HG02973 (cell line): ENCODE measurements at regions not wholly inside any gene's neighbourhood (a gene's known extent, or its start where the extent isn't known, plus 50 kb on each side); places are given as distances from the start of the nearest gene placed in this dataset.
"Not testable (repeated sequence)": the region's sequence is repeated elsewhere in the genome, so short reads cannot be mapped to it uniquely, and the experiment has no call there.

Source experiments
- ATAC-seq: cut with Tn5 transposase; IDR thresholded peaks from one replicate; pipeline ENCODE4 v1.9.1; 2021; ENCODE audit warnings: moderate library complexity; ENCODE audit not compliant: unreplicated experiment

DNA sequence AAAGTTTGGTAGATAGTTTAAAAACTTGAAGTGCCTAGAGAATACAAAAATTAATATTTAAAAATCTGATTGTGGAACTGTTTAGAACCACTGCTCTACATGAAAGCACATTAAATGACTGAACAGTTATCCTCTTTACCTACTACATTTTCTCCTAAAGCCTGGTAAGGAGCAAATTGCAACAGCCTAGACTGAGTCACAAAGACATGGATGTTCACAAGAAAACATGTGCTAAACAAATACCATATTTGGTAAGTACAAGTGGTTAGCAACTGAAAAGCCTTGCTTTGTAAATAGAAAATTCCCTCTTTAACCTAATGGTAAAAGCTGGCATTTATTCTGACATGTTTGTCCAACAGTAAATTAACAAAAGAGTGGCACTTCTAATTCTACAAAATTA, 203.1 kb downstream of the FBXO8 start:
- no peak for ATAC-seq

GRCh38 chr4:174071595-174071994, 211.9 kb downstream of the FBXO8 start:
- ATAC-seq: no peak

GRCh38 chr4:174069848-174070330, 213.6 kb downstream of the FBXO8 start:
- no peak for ATAC-seq

GRCh38 chr4:174066611-174067205, 216.8 kb downstream of the FBXO8 start:
- no peak for ATAC-seq

- no peak for ATAC-seq
Observed at GRCh38 chr4:174062831-174063230, 220.6 kb downstream of the FBXO8 start.

GRCh38 chr4:174061026-174061425, 222.4 kb downstream of the FBXO8 start:
- no peak for ATAC-seq

DNA sequence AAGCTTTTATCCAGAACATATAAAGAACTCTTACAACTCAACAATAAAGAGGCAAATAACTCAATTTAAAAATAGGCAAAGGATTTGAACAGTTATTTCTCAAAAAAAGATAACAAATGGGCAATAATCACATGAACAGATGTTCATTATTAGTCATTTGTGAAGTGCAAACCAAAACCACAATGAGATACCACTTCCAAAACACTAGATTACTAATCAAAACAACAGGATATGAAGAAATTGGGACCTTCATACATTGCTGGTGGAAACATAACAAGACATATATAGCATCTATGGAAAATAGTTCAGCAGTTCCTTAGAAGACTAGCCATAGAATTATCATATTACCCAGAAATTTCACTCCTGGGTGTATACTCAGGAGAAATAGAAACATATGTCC, 224.6 kb downstream of the FBXO8 start:
- peak; percentile 61 for ATAC-seq

DNA sequence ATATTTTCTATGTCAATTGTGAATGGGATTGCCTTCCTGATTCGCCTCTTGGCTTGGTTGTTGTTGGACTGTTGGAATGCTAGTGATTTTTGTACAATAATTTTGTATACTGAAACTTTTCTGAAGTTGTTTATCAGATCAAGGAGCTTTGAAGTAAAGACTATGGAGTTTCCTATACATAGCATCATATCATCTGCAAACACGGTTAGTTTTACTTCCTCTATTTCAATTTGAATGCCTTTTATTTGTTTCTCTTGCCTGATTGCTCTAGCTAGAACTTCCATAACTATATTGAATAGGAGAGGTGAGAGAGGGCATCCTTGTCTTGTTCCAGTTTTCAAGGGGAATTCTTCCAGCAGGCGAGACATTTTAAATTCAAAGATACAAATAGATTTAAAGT, 226.5 kb downstream of the FBXO8 start:
- ATAC-seq: no peak

GRCh38 chr4:174055344-174055743, 228.1 kb downstream of the FBXO8 start:
- ATAC-seq: no peak

- ATAC-seq: no peak
Observed at GRCh38 chr4:174053895-174054294, 229.6 kb downstream of the FBXO8 start.

DNA sequence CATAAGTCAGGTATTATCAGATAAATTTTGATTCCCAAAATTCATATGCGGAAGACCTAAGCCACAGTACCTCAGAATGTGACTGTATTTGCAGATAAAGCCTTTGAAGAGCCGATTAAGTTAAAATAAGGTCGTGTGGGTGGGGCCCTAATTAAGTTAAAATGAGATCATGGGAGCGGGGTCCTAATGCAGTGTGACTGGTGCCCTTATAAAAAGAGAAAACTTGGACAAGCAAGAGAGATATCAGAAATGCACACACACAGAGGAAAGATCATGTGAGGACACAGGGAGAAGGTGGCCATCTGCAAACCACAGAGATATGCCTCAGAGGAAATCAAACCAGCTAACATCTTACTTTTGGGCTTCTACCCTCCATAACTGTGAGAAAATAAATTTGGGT, 236.1 kb downstream of the FBXO8 start:
- ATAC-seq: no peak

GRCh38 chr4:174045829-174046228, 237.6 kb downstream of the FBXO8 start:
- not testable (repeated sequence) for ATAC-seq

DNA sequence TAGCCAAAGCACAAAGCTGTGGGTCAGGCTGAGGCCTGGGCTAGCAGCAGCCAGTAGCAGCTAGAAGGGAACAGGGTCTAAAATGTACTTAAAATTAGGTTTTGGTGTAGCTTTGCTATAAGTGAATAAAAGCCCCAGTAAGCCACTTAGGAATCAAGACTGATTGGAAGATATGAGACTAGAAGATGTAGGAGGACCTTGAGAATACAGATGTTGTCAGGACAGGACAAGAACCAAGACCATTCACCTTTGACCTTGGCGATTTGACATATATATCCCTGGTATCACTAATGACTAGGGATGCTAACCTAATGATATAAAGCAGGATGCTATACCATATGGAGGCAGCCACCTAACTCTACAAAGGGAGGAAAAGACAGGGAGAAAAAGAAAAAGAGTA, 238.1 kb downstream of the FBXO8 start:
- no peak for ATAC-seq

DNA sequence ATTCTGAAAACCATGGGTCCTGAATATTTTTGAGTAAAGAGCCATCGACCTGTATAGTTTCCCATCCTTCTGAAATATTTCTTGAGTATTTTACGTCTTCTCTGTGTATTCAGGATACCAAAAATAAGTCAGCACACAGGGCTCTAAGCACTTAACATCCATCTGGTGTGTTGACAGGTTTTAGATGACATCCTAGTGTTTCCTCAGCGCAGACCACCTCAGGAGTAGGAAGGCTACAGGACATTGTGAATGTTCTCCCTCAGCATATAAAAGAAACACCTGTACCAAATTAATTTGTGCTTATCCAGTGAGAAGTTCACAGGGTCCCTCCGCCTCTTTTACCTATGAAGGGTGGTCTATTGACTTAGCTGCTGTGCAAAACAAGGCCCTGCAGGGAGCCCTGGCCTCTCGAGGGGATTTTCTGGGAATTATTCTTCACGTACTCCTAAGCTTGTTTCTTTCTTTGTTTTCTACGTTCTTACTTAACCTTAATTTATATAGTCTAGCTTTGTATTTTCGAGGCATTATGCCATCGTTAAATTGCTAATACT, 241.8 kb downstream of the FBXO8 start:
- ATAC-seq: no peak

- ATAC-seq: no peak
Observed at GRCh38 chr4:174040287-174040686, 243.2 kb downstream of the FBXO8 start.

GRCh38 chr4:174038481-174038880, 245.0 kb downstream of the FBXO8 start:
- ATAC-seq: no peak

- no peak for ATAC-seq
Observed at GRCh38 chr4:174037631-174038030, 245.8 kb downstream of the FBXO8 start.

DNA sequence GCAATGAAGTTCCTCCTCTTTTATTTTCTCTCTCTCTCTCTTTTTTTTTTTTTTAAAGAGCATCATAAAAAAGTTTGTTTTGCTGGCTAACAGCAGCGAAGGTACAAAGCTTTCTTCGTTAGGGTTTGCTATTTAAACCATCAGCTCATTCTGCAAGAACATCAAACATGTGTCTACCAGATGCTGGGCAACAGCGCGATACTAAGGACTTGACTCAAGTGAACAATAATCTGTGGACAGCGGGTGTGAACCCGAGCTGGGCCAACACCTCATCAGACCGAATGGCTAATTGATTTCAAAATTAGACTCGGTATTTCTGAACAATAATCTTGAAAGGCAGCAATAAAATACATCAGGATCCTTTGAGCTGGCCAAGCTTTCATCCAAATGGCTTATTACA, 246.4 kb downstream of the FBXO8 start:
- no peak for ATAC-seq

DNA sequence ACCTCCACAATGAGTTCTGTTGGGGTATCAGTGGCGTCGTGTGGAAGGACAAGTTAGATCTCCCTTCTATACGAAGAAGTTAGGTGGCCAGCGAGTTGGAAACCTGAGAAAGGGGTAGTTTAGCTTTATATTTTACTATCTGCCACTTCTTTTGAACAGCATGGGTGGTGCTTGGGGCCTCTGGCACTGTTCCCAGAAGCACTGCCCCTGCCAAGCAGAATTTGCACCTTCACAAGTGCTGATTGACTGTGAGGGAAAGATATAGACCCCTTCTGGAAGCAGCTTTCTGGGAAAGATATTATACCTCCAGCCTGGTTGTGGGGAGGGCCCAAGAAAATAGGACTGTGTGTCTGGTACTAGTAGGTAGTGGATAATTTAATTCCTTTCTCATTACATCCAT, 246.9 kb downstream of the FBXO8 start:
- no peak for ATAC-seq

DNA sequence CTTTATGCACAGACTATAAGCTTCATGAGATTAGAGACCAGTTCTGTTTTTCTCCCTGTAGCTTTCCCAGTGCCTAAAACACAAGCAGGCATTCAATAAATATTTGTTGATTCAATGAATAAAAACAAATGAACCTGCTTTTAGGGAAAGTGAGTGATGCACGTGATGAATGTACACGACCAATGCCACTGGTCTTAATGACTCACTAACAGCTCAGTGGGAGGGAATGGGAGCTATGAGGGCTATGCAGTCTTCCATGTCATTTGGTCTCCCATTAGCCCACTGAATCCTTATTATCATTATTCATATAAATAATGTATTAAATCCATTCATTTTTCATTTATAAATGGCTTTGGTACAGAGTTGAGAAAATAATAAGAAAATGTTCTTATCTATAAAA, 247.4 kb downstream of the FBXO8 start:
- no peak for ATAC-seq

GRCh38 chr4:174023641-174024040, 259.8 kb downstream of the FBXO8 start:
- no peak for ATAC-seq

- ATAC-seq: no peak
Observed at GRCh38 chr4:174018236-174018635, 265.2 kb downstream of the FBXO8 start.

- ATAC-seq: no peak
Observed at GRCh38 chr4:174016251-174016650, 267.2 kb downstream of the FBXO8 start.
